HepG2 (cell line): ENCODE measurements at regions not wholly inside any gene's neighbourhood (a gene's known extent, or its start where the extent isn't known, plus 50 kb on each side); places are given as distances from the start of the nearest gene placed in this dataset.
A peak's percentile ranks its signal among the peaks of the same experiment; 100 is the strongest.

Experiments used
- GTF3A ChIP-seq: sonication (generic); formaldehyde crosslinking; conservative IDR thresholded peaks from 2 replicates; pipeline ENCODE4 v1.4.0; 2020; ENCODE audit warnings: mild to moderate bottlenecking, missing genetic modification reagents
- RXRA ChIP-seq: sonication (generic); formaldehyde crosslinking; IDR thresholded peaks from 2 replicates; pipeline ENCODE4 v1.5.1; 2020; ENCODE audit warnings: missing genetic modification reagents
- SAFB2 ChIP-seq: sonication (generic); formaldehyde crosslinking; IDR thresholded peaks from 2 replicates; pipeline ENCODE4 v1.5.1; 2020; ENCODE audit warnings: missing genetic modification reagents, low read depth, mild to moderate bottlenecking, borderline replicate concordance
- SNAPC2 ChIP-seq: sonication (generic); formaldehyde crosslinking; IDR thresholded peaks from 2 replicates; pipeline ENCODE4 v1.8.1; 2022; ENCODE audit warnings: mild to moderate bottlenecking, missing genetic modification reagents
- STAT5B ChIP-seq: sonication (generic); formaldehyde crosslinking; IDR thresholded peaks from 2 replicates; pipeline ENCODE4 v1.4.0; 2020; ENCODE audit warnings: missing genetic modification reagents
- ZBTB21 ChIP-seq: sonication (generic); formaldehyde crosslinking; IDR thresholded peaks from 2 replicates; pipeline ENCODE4 v1.4.0; 2020; ENCODE audit warnings: missing genetic modification reagents
- ZIK1 ChIP-seq: sonication (generic); formaldehyde crosslinking; IDR thresholded peaks from 2 replicates; pipeline ENCODE4 v1.5.0; 2020; ENCODE audit warnings: mild to moderate bottlenecking, low read depth, missing genetic modification reagents, borderline replicate concordance
- ZNF17 ChIP-seq: sonication (generic); formaldehyde crosslinking; IDR thresholded peaks from 2 replicates; pipeline ENCODE4 v1.5.0; 2020; ENCODE audit warnings: mild to moderate bottlenecking, missing genetic modification reagents
- ZNF232 ChIP-seq: sonication (generic); formaldehyde crosslinking; IDR thresholded peaks from 2 replicates; pipeline ENCODE4 v1.4.0; 2020; ENCODE audit warnings: missing genetic modification reagents, borderline replicate concordance
- ZNF317 ChIP-seq: sonication (generic); formaldehyde crosslinking; IDR thresholded peaks from 2 replicates; pipeline ENCODE4 v1.5.0; 2020; ENCODE audit warnings: mild to moderate bottlenecking, missing genetic modification reagents
- ZNF614 ChIP-seq: IDR thresholded peaks from 2 replicates; pipeline ENCODE4 v1.6.1; 2018; ENCODE audit warnings: missing biosample characterization, missing genetic modification reagents, inconsistent platforms, borderline replicate concordance
- TF ChIP-seq, protein P1 (sequence below): sonication (generic); formaldehyde crosslinking; IDR thresholded peaks from 2 replicates; pipeline ENCODE4 v1.4.0; 2020; ENCODE audit warnings: mild to moderate bottlenecking, missing genetic modification reagents, borderline replicate concordance
- TF ChIP-seq, protein P2 (sequence below): sonication (generic); formaldehyde crosslinking; IDR thresholded peaks from 2 replicates; pipeline ENCODE4 v1.4.0; 2020; ENCODE audit warnings: missing genetic modification reagents, borderline replicate concordance
- TF ChIP-seq, protein P3 (sequence below): sonication (generic); formaldehyde crosslinking; IDR thresholded peaks from 2 replicates; pipeline ENCODE4 v1.8.1; 2023; ENCODE audit warnings: missing genetic modification reagents, mild to moderate bottlenecking, borderline replicate concordance
- TF ChIP-seq, protein P4 (sequence below): sonication (generic); formaldehyde crosslinking; IDR thresholded peaks from 2 replicates; pipeline ENCODE4 v1.4.0; 2020; ENCODE audit warnings: mild to moderate bottlenecking, missing genetic modification reagents, borderline replicate concordance
- TF ChIP-seq, protein P5 (sequence below): sonication (generic); formaldehyde crosslinking; IDR thresholded peaks from 2 replicates; pipeline ENCODE4 v1.8.0; 2022; ENCODE audit warnings: missing genetic modification reagents, low read depth, mild to moderate bottlenecking, borderline replicate concordance

DNA sequence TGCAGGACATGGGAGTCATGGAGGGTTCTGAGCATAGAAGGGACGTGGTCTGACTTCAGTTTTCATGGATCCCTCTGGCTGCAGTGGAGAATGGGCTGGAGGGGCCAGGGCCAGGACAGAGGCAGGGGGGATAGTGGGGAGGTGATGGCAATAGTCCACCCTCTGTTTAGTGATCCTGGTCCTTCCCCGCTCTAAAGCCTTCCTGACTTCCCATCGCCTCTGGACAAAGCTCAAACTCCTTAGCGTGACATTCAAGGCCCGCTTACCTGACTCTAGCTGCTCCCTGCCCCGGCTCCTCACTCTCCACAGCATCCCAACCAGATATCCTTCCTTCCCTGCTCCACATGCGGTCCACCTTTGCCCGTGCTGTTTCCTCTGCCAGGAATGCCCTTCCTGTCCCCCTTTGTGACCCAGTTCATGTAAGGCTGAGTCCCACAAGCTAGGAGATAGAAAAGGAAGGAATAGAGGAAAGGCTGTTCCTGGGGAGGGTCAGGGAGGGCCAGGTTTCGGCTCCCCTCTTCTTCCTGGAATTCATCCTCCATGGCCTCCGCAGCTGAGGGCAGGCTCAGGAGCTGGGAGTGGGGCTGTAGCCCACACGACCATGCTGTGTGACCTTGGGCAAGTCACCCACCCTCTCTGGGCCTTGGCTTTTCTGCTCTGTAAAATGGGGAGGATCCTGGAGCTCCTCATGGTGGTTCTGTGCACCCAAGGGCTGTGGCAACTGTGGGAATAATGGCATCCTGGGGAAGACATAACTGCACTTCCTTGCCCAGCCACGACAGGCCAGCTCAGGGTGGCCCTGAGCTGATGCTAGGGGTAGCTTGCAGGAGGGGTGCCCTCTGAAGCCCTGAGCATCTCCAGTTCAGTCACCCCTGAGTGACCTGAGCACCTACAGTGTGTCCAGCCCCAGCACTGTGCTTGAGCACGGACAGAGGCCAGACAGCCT lies 116.1 kb downstream of the CEBPB start (continued):
- TF ChIP-seq, protein P1, sequence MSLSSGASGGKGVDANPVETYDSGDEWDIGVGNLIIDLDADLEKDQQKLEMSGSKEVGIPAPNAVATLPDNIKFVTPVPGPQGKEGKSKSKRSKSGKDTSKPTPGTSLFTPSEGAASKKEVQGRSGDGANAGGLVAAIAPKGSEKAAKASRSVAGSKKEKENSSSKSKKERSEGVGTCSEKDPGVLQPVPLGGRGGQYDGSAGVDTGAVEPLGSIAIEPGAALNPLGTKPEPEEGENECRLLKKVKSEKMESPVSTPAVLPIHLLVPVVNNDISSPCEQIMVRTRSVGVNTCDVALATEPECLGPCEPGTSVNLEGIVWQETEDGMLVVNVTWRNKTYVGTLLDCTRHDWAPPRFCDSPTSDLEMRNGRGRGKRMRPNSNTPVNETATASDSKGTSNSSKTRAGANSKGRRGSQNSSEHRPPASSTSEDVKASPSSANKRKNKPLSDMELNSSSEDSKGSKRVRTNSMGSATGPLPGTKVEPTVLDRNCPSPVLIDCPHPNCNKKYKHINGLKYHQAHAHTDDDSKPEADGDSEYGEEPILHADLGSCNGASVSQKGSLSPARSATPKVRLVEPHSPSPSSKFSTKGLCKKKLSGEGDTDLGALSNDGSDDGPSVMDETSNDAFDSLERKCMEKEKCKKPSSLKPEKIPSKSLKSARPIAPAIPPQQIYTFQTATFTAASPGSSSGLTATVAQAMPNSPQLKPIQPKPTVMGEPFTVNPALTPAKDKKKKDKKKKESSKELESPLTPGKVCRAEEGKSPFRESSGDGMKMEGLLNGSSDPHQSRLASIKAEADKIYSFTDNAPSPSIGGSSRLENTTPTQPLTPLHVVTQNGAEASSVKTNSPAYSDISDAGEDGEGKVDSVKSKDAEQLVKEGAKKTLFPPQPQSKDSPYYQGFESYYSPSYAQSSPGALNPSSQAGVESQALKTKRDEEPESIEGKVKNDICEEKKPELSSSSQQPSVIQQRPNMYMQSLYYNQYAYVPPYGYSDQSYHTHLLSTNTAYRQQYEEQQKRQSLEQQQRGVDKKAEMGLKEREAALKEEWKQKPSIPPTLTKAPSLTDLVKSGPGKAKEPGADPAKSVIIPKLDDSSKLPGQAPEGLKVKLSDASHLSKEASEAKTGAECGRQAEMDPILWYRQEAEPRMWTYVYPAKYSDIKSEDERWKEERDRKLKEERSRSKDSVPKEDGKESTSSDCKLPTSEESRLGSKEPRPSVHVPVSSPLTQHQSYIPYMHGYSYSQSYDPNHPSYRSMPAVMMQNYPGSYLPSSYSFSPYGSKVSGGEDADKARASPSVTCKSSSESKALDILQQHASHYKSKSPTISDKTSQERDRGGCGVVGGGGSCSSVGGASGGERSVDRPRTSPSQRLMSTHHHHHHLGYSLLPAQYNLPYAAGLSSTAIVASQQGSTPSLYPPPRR (CRISPR knock-in tag) = no peak
- TF ChIP-seq, protein P2, sequence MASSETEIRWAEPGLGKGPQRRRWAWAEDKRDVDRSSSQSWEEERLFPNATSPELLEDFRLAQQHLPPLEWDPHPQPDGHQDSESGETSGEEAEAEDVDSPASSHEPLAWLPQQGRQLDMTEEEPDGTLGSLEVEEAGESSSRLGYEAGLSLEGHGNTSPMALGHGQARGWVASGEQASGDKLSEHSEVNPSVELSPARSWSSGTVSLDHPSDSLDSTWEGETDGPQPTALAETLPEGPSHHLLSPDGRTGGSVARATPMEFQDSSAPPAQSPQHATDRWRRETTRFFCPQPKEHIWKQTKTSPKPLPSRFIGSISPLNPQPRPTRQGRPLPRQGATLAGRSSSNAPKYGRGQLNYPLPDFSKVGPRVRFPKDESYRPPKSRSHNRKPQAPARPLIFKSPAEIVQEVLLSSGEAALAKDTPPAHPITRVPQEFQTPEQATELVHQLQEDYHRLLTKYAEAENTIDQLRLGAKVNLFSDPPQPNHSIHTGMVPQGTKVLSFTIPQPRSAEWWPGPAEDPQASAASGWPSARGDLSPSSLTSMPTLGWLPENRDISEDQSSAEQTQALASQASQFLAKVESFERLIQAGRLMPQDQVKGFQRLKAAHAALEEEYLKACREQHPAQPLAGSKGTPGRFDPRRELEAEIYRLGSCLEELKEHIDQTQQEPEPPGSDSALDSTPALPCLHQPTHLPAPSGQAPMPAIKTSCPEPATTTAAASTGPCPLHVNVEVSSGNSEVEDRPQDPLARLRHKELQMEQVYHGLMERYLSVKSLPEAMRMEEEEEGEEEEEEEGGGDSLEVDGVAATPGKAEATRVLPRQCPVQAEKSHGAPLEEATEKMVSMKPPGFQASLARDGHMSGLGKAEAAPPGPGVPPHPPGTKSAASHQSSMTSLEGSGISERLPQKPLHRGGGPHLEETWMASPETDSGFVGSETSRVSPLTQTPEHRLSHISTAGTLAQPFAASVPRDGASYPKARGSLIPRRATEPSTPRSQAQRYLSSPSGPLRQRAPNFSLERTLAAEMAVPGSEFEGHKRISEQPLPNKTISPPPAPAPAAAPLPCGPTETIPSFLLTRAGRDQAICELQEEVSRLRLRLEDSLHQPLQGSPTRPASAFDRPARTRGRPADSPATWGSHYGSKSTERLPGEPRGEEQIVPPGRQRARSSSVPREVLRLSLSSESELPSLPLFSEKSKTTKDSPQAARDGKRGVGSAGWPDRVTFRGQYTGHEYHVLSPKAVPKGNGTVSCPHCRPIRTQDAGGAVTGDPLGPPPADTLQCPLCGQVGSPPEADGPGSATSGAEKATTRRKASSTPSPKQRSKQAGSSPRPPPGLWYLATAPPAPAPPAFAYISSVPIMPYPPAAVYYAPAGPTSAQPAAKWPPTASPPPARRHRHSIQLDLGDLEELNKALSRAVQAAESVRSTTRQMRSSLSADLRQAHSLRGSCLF (CRISPR knock-in tag) = no peak
- TF ChIP-seq STAT5B (CRISPR knock-in tag) (no peak), GTF3A (CRISPR knock-in tag) (no peak; the same call in 1 of the 2 replicates), SNAPC2 (CRISPR knock-in tag) (no peak), RXRA (CRISPR knock-in tag) (peak; percentile 62; the same call in 1 of the 2 replicates), SAFB2 (CRISPR knock-in tag) (no peak), ZNF317 (CRISPR knock-in tag) (no peak), ZNF614 (CRISPR knock-in tag) (no peak), ZNF232 (0 out of 2 replicates have a peak, but pooled peaks have one; percentile 48), ZNF17 (CRISPR knock-in tag) (no peak), ZIK1 (no peak), ZBTB21 (CRISPR knock-in tag) (no peak)
- TF ChIP-seq, protein P3, sequence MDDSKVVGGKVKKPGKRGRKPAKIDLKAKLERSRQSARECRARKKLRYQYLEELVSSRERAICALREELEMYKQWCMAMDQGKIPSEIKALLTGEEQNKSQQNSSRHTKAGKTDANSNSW = no peak
- TF ChIP-seq, protein P4, sequence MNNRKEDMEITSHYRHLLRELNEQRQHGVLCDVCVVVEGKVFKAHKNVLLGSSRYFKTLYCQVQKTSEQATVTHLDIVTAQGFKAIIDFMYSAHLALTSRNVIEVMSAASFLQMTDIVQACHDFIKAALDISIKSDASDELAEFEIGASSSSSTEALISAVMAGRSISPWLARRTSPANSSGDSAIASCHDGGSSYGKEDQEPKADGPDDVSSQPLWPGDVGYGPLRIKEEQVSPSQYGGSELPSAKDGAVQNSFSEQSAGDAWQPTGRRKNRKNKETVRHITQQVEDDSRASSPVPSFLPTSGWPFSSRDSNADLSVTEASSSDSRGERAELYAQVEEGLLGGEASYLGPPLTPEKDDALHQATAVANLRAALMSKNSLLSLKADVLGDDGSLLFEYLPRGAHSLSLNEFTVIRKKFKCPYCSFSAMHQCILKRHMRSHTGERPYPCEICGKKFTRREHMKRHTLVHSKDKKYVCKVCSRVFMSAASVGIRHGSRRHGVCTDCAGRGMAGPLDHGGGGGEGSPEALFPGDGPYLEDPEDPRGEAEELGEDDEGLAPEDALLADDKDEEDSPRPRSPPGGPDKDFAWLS (CRISPR knock-in tag) = 0 out of 2 replicates have a peak, but pooled peaks have one; percentile 79
- TF ChIP-seq, protein P5, sequence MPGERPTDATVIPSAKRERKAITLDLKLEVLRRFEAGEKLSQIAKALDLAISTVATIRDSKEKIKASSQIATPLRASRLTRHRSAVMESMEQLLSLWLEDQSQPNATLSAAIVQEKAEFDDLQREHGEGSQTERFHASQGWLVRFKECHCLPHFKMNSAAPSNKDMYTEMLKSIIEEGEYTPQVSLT (CRISPR knock-in tag) = no peak
